B cell (primary cell): ENCODE measurements at regions not wholly inside any gene's neighbourhood (a gene's known extent, or its start where the extent isn't known, plus 50 kb on each side); places are given as distances from the start of the nearest gene placed in this dataset.

ENCODE experiments used
- ATAC-seq: fragments of 200-7000 bp; cut with Tn5 transposase; one replicate; pipeline ENCODE4 v1.10.0; 2021; ENCODE audit warnings: low read depth, mild to moderate bottlenecking, moderate number of reproducible peaks, moderate library complexity
- CTCF ChIA-PET: fragments of 350-600 bp; sonication (Branson Sonifier 250); formaldehyde crosslinking; loops from one replicate; lab custom pipeline; 2021; ENCODE audit warnings: antibody characterized with exemption, inconsistent platforms; lab: Charles Lee
- POLR2A ChIA-PET: fragments of 350-600 bp; sonication (Branson Sonifier 250); formaldehyde crosslinking; loops from one replicate; lab custom pipeline; 2021; ENCODE audit warnings: antibody characterized with exemption; lab: Charles Lee
- DNase-seq: peaks from one replicate; pipeline ENCODE4 v3.0.0; 2013
- H2AFZ ChIP-seq: 2 replicates; pipeline ENCODE4 v1.6.1; 2012; ENCODE audit warnings: mild to moderate bottlenecking, low read depth, low read length; ENCODE audit not compliant: insufficient read depth, poor library complexity, severe bottlenecking
- H3K27ac ChIP-seq, 2 donors: 1 replicate in 1 of 2; 2 replicates in 1 of 2; pipeline ENCODE4 v1.5.1; 2012 to 2013; ENCODE audit warnings: low read length in 2 of 2, mild to moderate bottlenecking in 2 of 2, moderate library complexity in 1 of 2
- H3K27me3 ChIP-seq, 4 experiments: fragments of 200-600 bp in 1 of 4; sonication (generic) in 1 of 4; replicated peaks in 1 of 4; 1 replicate in 2 of 4; 2 replicates in 2 of 4; pipeline versions ENCODE4 v1.6.1 to v1.7.0; 2013 to 2016; ENCODE audit warnings: low read length in 3 of 4, mild to moderate bottlenecking in 2 of 4, mixed read lengths in 1 of 4, moderate library complexity in 1 of 4; ENCODE audit not compliant: insufficient read depth in 4 of 4, control insufficient read depth in 3 of 4; ENCODE audit errors: control extremely low read depth in 1 of 4
- H3K36me3 ChIP-seq, 2 experiments: replicated peaks in 1 of 2; 1 replicate in 1 of 2; 2 replicates in 1 of 2; pipeline versions ENCODE4 v1.6.1 to v1.7.1; 2013; ENCODE audit warnings: low read length in 1 of 2; ENCODE audit not compliant: insufficient read depth in 2 of 2, control insufficient read depth in 1 of 2; ENCODE audit errors: control extremely low read depth in 1 of 2, extremely low read depth in 1 of 2
- H3K4me1 ChIP-seq, 2 donors: fragments of 200-600 bp in 1 of 2; sonication (generic) in 1 of 2; 1 replicate in 1 of 2; 2 replicates in 1 of 2; pipeline versions ENCODE4 v1.5.1 to v1.6.1; 2013 to 2017; ENCODE audit warnings: low read length in 2 of 2; ENCODE audit not compliant: control insufficient read depth in 2 of 2, insufficient read depth in 2 of 2
- H3K4me2 ChIP-seq: replicated peaks from 2 replicates; pipeline ENCODE3; 2012; ENCODE audit warnings: mild to moderate bottlenecking, low read depth, low read length; ENCODE audit not compliant: poor library complexity, severe bottlenecking
- H3K4me3 ChIP-seq, 5 experiments: fragments of 200-600 bp in 1 of 5; sonication (generic) in 1 of 5; 1 replicate in 3 of 5; 2 replicates in 2 of 5; pipeline versions ENCODE4 v1.5.1 to v1.7.0; 2011 to 2016; ENCODE audit warnings: low read length in 4 of 5, mild to moderate bottlenecking in 4 of 5, low read depth in 2 of 5, control low read depth in 1 of 5, moderate library complexity in 1 of 5; ENCODE audit not compliant: insufficient read depth in 1 of 5; ENCODE audit errors: control extremely low read depth in 1 of 5, extremely low read depth in 1 of 5
- H3K79me2 ChIP-seq: fragments of 200-600 bp; sonication (generic); one replicate; pipeline ENCODE4 v1.6.0; 2016; ENCODE audit warnings: low read length; ENCODE audit not compliant: control insufficient read depth, insufficient read depth
- H3K9ac ChIP-seq: fragments of 200-600 bp; sonication (generic); 2 replicates; pipeline ENCODE4 v1.6.1; 2017; ENCODE audit warnings: mild to moderate bottlenecking, low read length, moderate library complexity
- H3K9me3 ChIP-seq, 3 donors: one replicate each; pipeline versions ENCODE4 v1.6.1 to v1.7.1; 2013; ENCODE audit warnings: low read length in 2 of 3; ENCODE audit not compliant: control insufficient read depth in 2 of 3, insufficient read depth in 1 of 3; ENCODE audit errors: control extremely low read depth in 1 of 3
- H4K20me1 ChIP-seq: 2 replicates; pipeline ENCODE4 v1.6.0; 2012; ENCODE audit warnings: mild to moderate bottlenecking, low read length; ENCODE audit not compliant: insufficient read depth, control insufficient read depth, poor library complexity, severe bottlenecking
- H3K27ac Mint-ChIP-seq: one replicate; pipeline ENCODE4 v1.8.0; 2021; ENCODE audit warnings: mixed read lengths
- H3K27me3 Mint-ChIP-seq: one replicate; pipeline ENCODE4 v1.8.0; 2021; ENCODE audit warnings: mixed read lengths
- H3K4me1 Mint-ChIP-seq: one replicate; pipeline ENCODE4 v1.8.0; 2021; ENCODE audit warnings: mixed read lengths
- H3K4me3 Mint-ChIP-seq: one replicate; pipeline ENCODE4 v1.8.0; 2021; ENCODE audit warnings: mixed read lengths
- H3K9me3 Mint-ChIP-seq: one replicate; pipeline ENCODE4 v1.8.0; 2022; ENCODE audit warnings: mixed read lengths; ENCODE audit not compliant: insufficient read depth
- EZH2 ChIP-seq: IDR thresholded peaks from 2 replicates; pipeline ENCODE4 v1.6.1; 2012; ENCODE audit warnings: borderline replicate concordance, low read depth, mild to moderate bottlenecking, moderate library complexity, low read length; ENCODE audit not compliant: insufficient read depth, poor library complexity, severe bottlenecking
- WGBS: methylation state at CpG from one replicate; pipeline ENCODE4 v1.1.5; 2013; ENCODE audit warnings: missing lambda C conversion rate; ENCODE audit not compliant: insufficient coverage; 5-methylcytosine and 5-hydroxymethylcytosine counted together
- intact Hi-C: fragments of 100-400 bp; cut with micrococcal nuclease; formaldehyde crosslinking; loops from one replicate; pipeline ENCODE4 v1.10.0; 2022
- TF ChIP-seq, protein P1 (sequence below): fragments of 200-600 bp; IDR thresholded peaks from one replicate; pipeline ENCODE4 v1.8.0; 2022; ENCODE audit warnings: antibody characterized with exemption, mild to moderate bottlenecking

DNA sequence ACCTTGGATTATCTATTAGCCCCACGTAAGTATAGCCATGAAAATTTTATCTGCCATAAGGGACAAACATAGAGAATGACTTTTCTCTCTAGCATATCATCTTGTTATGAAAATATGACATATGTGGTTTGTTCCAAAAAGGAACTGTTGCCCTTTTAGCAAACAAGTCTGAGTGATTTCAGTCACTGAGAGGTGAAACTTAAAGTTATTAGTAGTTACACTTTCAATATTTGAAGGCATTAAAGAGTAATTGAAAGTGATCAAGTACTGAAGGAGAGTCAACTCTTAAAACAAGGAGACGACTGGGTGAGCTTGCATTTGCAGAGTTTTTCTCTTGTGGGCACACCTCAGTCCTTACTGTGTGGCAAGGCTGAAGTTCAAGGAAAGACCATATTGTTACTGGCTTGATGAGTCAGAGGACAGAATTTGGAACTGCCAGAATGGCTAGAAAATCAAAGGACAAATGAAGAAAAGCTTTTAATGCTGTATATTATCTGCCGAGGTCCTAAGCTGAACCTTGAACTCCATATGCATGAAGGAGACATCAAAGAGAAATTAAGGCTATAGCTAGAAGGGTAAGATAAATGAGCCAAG lies 205.1 kb upstream of the EMCN start:
- CTCF ChIA-PET: no interaction called here
- H3K4me2 ChIP-seq: no peak overlapping the region
- intact Hi-C loops: no loop called here

DNA sequence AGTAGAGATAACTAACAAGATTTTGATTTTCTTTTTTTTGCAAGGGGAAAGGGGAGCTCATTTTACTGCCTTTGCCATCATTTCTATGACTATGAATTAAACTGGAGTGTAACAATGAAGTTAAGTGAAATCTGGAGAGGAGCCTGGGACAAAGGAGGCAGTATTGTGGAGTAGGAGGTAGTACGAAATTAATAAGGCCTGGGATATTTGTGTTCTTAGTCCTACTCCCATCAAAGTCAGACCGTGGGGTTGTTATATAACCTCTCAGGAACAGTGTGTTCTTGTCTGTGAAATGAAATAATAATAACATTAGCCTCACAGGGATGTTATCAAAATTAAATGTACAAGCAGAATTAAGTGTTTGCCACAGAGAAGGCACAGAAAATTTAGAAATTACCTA lies 204.3 kb upstream of the EMCN start:
- H2AFZ ChIP-seq: no peak overlapping the region
- H3K9me3 Mint-ChIP-seq: peaks cover 6% of the 10 kb centered on the region
- no peak overlapping the region for H3K27ac ChIP-seq
- no peak overlapping the region for H3K4me3 ChIP-seq
- intact Hi-C loops: no loop called here
- ChIA-PET POLR2A (no interaction called here), CTCF (no interaction called here)
- no peak for DNase-seq
- no peak overlapping the region for H3K4me3 Mint-ChIP-seq
- no CpG with 5 or more reads among the region's 2 CpGs for WGBS
- no peaks in the 10 kb centered on the region for H3K79me2 ChIP-seq
- H3K4me1 ChIP-seq: no peaks in the 10 kb centered on the region
- no peaks in the 10 kb centered on the region for H3K27me3 ChIP-seq
- no peak overlapping the region for H3K27ac Mint-ChIP-seq
- TF ChIP-seq EZH2: no peak
- TF ChIP-seq, protein P1, sequence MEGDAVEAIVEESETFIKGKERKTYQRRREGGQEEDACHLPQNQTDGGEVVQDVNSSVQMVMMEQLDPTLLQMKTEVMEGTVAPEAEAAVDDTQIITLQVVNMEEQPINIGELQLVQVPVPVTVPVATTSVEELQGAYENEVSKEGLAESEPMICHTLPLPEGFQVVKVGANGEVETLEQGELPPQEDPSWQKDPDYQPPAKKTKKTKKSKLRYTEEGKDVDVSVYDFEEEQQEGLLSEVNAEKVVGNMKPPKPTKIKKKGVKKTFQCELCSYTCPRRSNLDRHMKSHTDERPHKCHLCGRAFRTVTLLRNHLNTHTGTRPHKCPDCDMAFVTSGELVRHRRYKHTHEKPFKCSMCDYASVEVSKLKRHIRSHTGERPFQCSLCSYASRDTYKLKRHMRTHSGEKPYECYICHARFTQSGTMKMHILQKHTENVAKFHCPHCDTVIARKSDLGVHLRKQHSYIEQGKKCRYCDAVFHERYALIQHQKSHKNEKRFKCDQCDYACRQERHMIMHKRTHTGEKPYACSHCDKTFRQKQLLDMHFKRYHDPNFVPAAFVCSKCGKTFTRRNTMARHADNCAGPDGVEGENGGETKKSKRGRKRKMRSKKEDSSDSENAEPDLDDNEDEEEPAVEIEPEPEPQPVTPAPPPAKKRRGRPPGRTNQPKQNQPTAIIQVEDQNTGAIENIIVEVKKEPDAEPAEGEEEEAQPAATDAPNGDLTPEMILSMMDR: no peak
- no peaks in the 10 kb centered on the region for H3K4me1 Mint-ChIP-seq
- no peak overlapping the region for H3K4me2 ChIP-seq
- ATAC-seq: no peak
- no peaks in the 10 kb centered on the region for H3K36me3 ChIP-seq
- peaks cover 18% of the 10 kb centered on the region for H3K27me3 Mint-ChIP-seq
- peaks cover 0 to 4% (median 0%) of the 10 kb centered on the region in 3 donors for H3K9me3 ChIP-seq
- H3K9ac ChIP-seq: no peak overlapping the region
- no peaks in the 10 kb centered on the region for H4K20me1 ChIP-seq

More for the DNA sequence above, 205.1 kb upstream of the EMCN start:
- POLR2A ChIA-PET: no interaction called here
- Histone ChIP-seq H4K20me1 (no peaks in the 10 kb centered on the region), H3K4me3 (no peak overlapping the region), H3K79me2 (no peaks in the 10 kb centered on the region), H3K36me3 (no peaks in the 10 kb centered on the region), H3K27me3 (no peaks in the 10 kb centered on the region), H3K9ac (no peak overlapping the region), H2AFZ (no peak overlapping the region), H3K4me1 (no peaks in the 10 kb centered on the region), H3K27ac (no peak overlapping the region), H3K9me3 (peaks cover 0 to 4% (median 0%) of the 10 kb centered on the region in 3 donors)
- H3K4me3 Mint-ChIP-seq: no peak overlapping the region
- H3K9me3 Mint-ChIP-seq: peaks cover 6% of the 10 kb centered on the region
- ATAC-seq (no peak), DNase-seq (no peak)
- peaks cover 18% of the 10 kb centered on the region for H3K27me3 Mint-ChIP-seq
- no peak overlapping the region for H3K27ac Mint-ChIP-seq
- TF ChIP-seq, protein P1: no peak
- TF ChIP-seq EZH2: no peak
- whole genome bisulfite sequencing: 88% methylated on average over 2 of the region's 3 CpGs
- no peaks in the 10 kb centered on the region for H3K4me1 Mint-ChIP-seq
